Mesodermal cell (in vitro differentiated cells): ENCODE measurements at regions not wholly inside any gene's neighbourhood (a gene's known extent, or its start where the extent isn't known, plus 50 kb on each side); places are given as distances from the start of the nearest gene placed in this dataset.

Source experiments
- H3K27ac ChIP-seq: 2 replicates; pipeline ENCODE4 v1.7.0; 2013; ENCODE audit warnings: mild to moderate bottlenecking, low read depth, low read length, moderate library complexity; ENCODE audit not compliant: severe bottlenecking
- H3K36me3 ChIP-seq: 2 replicates; pipeline ENCODE4 v1.7.1; 2013; ENCODE audit warnings: mild to moderate bottlenecking, low read length, moderate library complexity; ENCODE audit not compliant: control insufficient read depth, insufficient read depth
- H3K4me1 ChIP-seq: one replicate; pipeline ENCODE4 v1.7.1; 2013; ENCODE audit warnings: mild to moderate bottlenecking, low read length; ENCODE audit not compliant: insufficient read depth, control insufficient read depth, poor library complexity, severe bottlenecking
- H3K4me3 ChIP-seq: 2 replicates; pipeline ENCODE4 v1.7.0; 2013; ENCODE audit warnings: low read length, control low read depth, mild to moderate bottlenecking; ENCODE audit not compliant: insufficient read depth, poor library complexity, severe bottlenecking; ENCODE audit errors: extremely low read depth
- H3K9me3 ChIP-seq: 2 replicates; pipeline ENCODE4 v1.7.1; 2013; ENCODE audit warnings: mild to moderate bottlenecking, low read length, moderate library complexity; ENCODE audit not compliant: control insufficient read depth
- WGBS, 2 experiments: methylation state at CpG; one replicate each; pipeline ENCODE4 v1.1.5; 2013; ENCODE audit warnings: missing lambda C conversion rate in 2 of 2; ENCODE audit not compliant: insufficient coverage in 2 of 2; 5-methylcytosine and 5-hydroxymethylcytosine counted together

DNA sequence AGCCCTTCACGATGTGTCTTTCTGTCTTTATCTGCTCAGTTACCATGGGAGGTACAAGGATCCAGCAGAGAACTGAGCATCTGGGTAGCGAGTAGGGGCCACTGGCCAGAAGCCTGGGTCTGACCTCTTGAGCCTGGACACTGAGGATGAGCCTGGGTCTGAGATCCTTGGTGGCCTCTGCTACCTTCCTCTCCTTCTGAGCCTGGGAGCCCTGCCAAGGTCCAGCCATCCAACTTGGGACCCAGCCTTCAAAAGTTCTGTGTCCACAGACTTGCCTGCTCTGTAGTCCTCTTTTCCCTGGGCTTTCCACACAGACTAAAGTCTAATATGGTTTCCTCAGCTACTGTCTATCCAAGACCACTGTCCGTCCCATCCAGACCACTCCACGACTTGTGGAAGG lies 60.2 kb upstream of the NAA20 start:
- H3K9me3 ChIP-seq: no peaks in the 10 kb centered on the region
- H3K4me3 ChIP-seq: no peak overlapping the region
- H3K27ac ChIP-seq: no peak overlapping the region
- peaks cover 9% of the 10 kb centered on the region for H3K4me1 ChIP-seq
- 94 to 98% methylated on average over 4 of the region's 4 CpGs for WGBS, 2 experiments
- H3K36me3 ChIP-seq: peaks cover 80% of the 10 kb centered on the region

DNA sequence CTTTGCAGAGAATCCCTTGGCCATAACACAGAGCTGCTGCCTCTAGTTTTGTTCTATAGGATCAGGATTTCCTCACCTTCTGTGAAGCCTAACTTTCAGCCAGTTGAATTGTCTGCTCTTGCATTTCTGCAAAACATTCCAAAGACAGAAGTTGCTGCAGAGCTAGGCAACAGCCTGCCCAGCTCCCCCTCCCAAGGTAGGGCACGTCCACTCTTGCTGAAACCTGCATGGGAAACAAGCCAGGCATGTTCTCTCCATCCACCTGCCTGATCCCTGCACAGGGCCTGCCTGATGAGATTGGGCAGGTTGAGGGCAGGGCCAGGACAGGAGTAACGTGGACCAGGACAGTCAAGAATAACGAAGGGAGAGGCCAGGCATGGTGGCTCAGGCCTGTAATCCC lies 58.9 kb upstream of the NAA20 start:
- 80 to 89% methylated on average over 3 of the region's 3 CpGs for WGBS, 2 experiments
- peaks cover 85% of the 10 kb centered on the region for H3K36me3 ChIP-seq
- H3K4me1 ChIP-seq: peaks cover 4% of the 10 kb centered on the region
- H3K4me3 ChIP-seq: no peak overlapping the region
- no peak overlapping the region for H3K27ac ChIP-seq
- H3K9me3 ChIP-seq: no peaks in the 10 kb centered on the region

DNA sequence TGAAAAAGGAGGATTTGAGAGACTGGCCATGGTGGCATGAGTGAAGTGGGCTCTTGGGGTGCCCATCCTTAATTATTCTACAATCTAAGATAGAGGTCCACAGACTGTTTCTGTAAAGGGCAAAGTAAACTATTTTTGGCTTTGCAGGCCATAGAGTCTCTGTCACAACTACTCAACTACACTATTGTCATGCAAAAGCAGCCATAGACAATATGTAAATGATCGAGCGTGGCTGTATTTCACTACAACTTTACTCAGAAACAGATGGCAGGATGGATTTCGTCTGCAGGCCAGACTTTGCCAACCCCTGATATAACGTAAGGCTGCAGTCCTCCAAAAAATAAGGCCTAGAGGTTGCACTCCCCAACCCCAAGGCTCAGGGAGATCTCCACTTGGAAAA lies 58.2 kb upstream of the NAA20 start:
- Histone ChIP-seq H3K4me3 (no peak overlapping the region), H3K27ac (no peak overlapping the region), H3K4me1 (peaks cover 5% of the 10 kb centered on the region), H3K36me3 (peaks cover 91% of the 10 kb centered on the region), H3K9me3 (no peaks in the 10 kb centered on the region)
- 67 to 94% methylated on average over 2 to 3 of the region's 4 CpGs for WGBS, 2 experiments

DNA sequence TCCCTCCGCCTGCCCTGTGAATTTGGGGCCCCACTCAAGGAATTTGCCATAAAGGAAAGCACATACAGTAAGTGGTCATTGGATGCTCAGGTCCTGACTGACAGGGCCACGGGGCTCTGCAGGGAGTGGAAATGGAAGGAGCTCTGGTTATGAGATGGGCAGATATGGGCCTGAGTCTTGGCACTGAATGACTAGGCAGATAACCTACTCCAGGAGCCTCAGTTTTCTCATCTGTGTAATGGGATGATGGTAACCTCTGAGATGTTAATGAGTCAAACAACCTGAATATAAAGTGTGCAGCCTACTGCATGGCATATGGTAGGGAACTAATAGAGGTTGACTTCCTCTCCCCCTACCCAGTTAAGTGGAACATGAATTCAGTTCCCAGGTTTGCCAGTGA lies 56.4 kb upstream of the NAA20 start:
- Histone ChIP-seq H3K4me3 (no peak overlapping the region), H3K27ac (no peak overlapping the region), H3K9me3 (no peaks in the 10 kb centered on the region), H3K4me1 (peaks cover 16% of the 10 kb centered on the region), H3K36me3 (peaks cover 89% of the 10 kb centered on the region)
- 100% methylated on average over 2 of the region's 2 CpGs for WGBS, 2 experiments

DNA sequence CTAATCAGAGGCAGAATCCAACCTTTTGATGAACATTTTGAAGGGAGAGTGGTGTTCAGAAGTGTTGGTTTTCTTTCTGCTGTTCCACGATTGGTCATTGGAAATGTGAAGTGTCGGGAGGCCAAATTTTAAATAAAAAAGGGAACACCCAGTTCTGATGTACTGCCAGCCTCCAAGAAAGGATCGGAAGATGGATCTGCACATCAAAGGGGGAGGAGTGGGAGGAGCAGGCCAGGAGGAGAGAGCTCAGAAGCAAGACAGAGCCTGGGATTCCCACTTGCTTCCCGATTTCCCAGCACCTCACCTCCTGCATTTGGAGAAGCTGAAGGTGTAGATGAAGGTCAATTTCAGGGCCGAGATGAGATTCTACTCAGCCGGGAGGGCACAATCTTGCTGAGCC lies 55.9 kb upstream of the NAA20 start:
- no peaks in the 10 kb centered on the region for H3K9me3 ChIP-seq
- peaks cover 92% of the 10 kb centered on the region for H3K36me3 ChIP-seq
- 55 to 82% methylated on average over 3 to 4 of the region's 6 CpGs for WGBS, 2 experiments
- peaks cover 16% of the 10 kb centered on the region for H3K4me1 ChIP-seq
- H3K27ac ChIP-seq: no peak overlapping the region
- H3K4me3 ChIP-seq: no peak overlapping the region

DNA sequence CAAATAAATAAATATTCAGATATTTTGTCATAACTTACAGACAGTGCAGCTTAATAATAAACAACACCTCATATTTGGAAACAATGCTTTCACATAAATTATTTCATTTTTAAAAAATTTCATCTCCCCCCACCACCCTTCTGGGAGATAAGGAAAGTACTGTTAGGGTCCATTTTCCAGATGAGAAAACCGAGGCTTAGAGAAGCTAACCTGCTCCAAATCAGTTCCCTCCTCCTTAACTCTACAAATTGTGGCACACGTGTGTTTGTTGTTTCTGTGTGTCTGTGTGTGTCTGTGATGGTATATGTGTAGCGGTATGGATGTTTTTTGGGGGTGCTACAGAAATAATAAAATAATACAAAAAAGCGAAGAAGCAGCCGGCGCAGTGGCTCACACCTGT lies 54.2 kb upstream of the NAA20 start:
- Histone ChIP-seq H3K36me3 (peaks cover 88% of the 10 kb centered on the region), H3K27ac (no peak overlapping the region), H3K9me3 (no peaks in the 10 kb centered on the region), H3K4me3 (no peak overlapping the region), H3K4me1 (peaks cover 16% of the 10 kb centered on the region)
- WGBS, 2 experiments: 96 to 100% methylated on average over 2 to 3 of the region's 6 CpGs

DNA sequence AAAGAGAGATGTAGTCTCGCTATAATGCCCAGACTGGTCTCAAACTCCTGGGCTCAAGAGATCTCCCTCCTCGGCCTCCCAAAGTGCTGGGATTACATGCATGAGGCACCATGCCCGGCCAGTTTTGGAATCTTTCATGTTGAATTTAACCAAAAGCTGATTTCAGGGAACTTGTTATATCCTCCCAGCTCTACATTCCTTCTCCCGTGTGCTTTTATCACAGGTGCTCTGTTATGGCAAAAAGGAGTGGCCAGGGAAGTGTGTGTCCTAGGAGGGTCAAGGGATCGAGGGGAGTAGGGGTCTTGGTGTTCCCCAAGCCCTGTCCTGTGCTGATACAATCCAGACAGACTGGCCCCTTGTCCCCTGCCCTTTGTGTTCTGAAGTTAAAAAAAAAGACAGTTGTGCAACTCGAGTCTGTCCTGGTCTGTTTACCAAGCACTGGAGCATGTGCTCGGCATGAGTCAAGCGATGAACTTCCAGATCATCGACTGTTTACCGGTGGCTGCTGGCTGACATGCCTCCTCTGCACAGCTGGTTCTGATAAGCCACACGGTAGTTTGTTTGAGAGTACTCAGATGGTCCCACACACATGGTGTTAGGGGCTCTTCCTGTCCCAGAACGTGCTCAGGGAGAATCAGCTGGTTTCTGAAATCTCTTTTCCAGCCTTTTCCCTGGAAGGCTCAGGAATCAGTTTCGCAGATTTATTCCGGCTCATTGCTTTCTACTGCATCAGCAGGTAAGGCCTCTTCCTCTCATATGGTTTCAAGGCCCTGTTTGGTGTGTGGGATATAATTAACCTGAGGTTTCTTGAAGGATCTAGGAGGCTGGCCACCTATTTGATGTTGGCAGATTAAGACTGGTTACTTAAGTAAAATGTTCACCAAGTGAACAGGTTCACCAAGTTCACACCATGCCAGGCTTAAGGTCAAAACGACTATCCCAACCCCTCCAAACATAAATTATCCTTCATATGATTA lies 52.6 kb upstream of the NAA20 start:
- peaks cover 84% of the 10 kb centered on the region for H3K36me3 ChIP-seq
- H3K4me3 ChIP-seq: no peak overlapping the region
- peak overlapping the region; percentile 77 for H3K27ac ChIP-seq
- H3K4me1 ChIP-seq: peaks cover 16% of the 10 kb centered on the region
- WGBS, 2 experiments: 80 to 83% methylated on average over 14 to 15 of the region's 15 CpGs
- no peaks in the 10 kb centered on the region for H3K9me3 ChIP-seq

DNA sequence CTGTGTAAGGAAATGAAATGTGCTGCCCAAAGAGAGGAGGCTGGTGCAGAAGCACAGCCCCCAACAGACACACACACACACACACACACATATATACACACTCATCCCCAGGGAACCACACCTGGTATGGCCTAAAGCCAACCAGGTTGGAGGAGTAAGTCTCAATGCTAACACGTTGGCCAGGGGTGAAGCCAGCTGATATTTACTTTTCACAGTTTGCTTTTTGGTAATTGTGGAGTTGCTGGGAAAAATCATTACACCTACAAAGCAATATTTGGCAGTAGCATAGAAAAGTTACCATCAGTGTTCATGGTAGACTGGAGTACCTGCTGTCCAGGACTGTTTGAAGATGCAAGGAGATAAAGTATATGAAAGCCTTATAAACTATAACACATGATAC lies 50.3 kb upstream of the NAA20 start:
- H3K4me3 ChIP-seq: no peak overlapping the region
- no peak overlapping the region for H3K27ac ChIP-seq
- H3K4me1 ChIP-seq: peaks cover 19% of the 10 kb centered on the region
- H3K36me3 ChIP-seq: peaks cover 84% of the 10 kb centered on the region
- H3K9me3 ChIP-seq: no peaks in the 10 kb centered on the region
- WGBS, 2 experiments: no CpG with 5 or more reads among the region's 1 CpG
